ENCODE measurements at regions not wholly inside any gene's neighbourhood (a gene's known extent, or its start where the extent isn't known, plus 50 kb on each side); places are given as distances from the start of the nearest gene placed in this dataset.
"Not testable (repeated sequence)": the region's sequence is repeated elsewhere in the genome, so short reads cannot be mapped to it uniquely, and the experiment has no call there.

DNA sequence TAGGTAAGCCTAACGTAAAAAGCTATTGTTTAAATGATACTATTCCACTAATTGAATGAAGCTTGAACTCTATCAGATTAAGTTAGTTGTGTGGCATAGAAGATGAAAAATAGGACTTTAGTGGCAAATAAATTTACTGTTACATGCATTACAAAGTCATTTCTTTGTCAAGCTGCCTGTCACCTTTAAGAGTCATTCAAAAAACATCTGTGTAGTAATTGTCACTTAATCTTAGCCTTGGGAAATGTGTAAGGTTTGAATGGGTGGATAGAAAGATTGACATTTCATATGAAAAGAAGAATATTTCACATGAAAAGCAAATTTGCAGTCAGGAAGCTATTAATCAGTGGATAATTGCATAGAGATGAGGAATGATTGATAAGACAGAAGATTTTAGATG, 473.5 kb downstream of the DNAH5 start:
- no peak for DNase-seq

DNA sequence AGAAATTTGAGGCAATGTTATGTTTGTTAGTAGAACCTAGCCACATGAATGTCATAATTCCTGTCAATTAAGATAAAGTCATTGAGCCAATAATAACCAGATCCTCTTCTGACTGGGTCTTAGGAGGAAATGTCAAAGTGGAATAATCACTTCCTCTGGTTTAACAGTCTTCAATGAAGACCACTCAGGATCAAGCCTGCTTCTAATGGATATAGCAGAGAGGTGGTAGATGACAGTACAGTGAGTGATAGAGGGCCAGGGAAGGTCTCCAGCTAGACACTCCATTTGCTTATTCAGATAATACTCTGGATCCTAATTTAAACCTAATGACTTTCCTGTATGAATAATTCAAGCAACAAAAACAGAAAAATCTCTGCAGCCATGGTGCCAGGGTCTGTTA, 474.2 kb downstream of the DNAH5 start:
- no peak for DNase-seq

DNA sequence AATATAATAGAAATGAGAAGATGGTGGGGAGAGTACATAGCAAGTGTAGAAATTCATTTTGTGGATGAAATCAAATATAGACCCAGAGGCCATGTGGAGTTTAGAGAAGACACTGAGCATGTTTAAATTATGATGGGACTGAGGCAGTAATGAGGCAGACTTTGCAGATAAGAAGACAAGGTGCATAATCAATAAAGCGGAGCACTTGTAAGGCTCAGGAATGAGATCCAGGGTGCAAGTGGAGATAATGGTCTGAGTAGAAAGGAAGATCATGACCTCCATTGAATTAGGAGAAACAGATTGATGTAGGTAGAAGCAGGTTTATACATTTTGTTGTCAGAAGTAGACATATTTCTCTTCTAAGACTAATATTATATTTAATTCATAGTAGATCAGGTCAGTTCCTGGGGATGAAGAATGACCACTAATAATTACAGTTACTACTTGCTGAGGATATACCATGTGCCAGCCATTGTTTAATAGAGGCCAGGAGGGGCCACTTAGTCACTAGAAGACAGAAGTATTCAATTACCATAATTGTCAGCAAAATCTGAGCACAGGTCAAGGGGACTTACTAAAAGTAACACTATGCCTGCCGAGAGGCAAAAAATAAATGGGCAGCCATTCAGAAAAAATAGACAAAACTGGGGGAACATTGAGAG, 479.8 kb downstream of the DNAH5 start:
- DNase-seq: no peak

DNA sequence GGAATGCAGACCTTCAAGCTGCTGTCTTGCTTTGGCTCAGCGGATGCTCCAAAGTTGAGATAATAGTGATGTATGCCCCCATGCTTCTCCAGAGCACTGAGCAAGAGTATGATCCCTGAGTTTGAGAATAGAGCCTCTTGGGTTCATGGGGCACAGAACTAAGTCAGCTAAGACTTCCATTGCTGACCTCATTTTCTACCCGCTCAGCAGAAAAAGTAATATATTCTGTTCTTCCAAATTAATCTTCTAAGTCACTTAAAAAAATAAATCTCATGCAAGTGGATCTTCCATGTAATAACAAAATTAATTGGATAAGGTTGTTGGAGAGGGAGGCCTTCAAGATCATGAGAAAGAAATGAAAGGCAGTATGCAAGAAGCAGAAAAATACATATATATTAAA, 483.9 kb downstream of the DNAH5 start:
- no peak for DNase-seq

DNA sequence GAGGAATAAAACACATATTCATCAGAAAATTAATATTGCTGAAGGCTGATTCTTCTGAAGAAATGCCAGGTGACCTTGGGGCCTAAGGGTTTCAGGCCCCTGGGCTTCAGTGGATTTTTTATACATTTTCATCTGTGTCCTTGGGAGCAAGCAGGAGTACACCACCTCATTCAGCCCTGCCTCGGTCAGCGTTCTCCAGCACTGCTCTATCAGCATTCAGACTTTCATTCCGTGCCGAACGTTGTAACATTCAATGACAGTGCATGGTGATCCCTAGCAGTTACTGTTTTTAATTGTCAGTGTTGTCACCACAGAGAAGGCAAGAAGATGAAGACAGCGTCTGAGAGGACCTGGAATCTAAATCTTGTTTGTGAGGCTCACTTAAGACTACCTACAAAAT, 490.4 kb downstream of the DNAH5 start:
- no peak for DNase-seq

DNA sequence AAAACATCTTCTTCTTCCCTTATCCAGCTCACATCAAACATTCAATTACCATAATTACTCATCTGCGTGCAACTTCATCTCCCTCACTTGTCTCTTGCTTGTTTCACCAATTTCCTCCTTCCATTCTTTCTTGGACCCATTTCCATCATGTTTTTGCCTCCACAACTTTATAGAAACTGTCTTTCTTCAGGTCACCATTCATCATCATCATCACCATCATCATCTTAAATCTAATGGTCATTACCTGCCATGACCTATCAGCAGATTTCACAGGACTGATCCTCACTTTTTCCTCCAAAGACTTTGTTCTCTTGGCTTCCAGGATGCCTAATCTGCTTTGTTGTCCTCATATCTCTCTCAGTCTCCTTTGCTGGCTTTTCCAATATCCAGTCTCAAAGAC, 495.6 kb downstream of the DNAH5 start:
- no peak for DNase-seq

DNA sequence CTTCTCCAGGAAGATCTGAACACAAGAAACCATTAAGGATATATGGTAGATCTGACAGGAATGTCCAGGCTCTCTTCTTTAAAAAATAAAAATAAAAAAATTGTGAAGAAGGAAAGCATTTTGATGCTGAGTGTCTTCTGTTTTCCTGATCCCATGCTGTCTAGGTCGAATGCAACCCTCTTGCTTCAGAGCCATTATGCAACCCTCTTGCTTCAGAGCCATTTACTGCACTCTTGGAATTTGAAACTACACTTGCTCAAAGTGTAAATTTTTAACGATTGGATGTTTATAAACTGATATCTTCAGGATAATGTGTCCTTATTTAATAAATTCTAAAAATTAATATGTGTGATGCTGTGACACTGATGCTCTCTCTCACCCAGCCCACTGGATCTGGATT, 505.1 kb downstream of the DNAH5 start:
- DNase-seq: no peak

DNA sequence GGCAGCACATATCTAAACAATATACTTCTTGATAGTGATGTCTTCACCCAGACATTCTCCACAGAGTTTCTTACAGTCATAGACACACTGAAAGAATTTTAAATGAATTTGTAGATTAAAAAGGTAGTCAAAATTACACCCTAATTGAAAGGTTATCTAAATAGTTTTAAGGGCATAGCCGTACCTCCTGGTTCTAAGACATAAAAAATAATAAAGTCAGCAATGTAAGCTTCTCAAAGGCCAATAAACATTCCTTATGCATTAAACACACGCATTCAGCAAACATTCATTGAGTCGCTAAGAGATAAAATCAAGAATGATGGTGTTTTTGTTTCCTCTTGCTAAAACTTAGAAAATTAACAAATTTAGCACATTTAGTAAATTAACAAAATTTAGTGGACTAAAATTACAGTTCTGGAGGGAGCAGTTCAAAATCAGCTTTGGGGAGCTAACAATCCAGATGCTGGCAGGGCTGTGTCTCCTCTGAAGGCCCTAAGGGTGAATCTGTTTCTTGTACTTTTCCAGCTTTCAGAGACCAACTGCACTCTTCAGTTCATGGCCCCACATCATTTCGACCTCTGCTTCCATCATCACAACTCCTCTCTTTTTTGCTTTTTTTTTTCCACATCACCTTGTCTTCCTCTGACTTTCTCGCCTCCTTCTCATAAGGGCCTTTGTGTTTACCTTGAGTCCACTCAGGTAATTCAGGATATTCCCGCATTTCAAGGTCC, 516.5 kb downstream of the DNAH5 start:
- no peak for DNase-seq

DNA sequence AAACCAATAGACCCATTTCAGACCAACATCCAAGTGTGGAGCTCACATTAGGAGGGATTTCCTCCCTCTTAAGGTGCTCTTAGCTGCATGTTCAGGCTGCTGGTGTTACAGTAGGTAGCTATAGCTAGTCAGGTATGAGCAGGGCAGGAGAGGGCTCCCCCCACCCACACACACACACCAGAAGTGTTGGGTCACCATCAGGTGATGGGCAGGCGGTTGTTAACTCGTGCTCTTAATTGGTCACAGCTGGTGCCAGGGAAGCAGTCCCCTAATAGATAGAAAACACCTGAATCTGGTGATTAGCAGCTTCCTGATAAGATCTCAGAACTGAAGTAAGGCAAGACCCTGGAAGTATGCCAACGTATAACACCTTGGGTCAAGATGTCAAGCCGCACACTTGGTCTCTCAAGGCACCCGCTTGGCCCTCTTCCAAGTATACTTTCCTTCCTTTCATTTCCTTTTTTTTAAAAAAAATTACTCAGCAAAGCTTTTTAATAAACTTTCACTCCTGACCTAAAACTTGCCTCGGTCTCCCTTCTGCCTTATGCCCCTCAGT, 532.4 kb downstream of the DNAH5 start:
- DNase-seq: no peak

DNA sequence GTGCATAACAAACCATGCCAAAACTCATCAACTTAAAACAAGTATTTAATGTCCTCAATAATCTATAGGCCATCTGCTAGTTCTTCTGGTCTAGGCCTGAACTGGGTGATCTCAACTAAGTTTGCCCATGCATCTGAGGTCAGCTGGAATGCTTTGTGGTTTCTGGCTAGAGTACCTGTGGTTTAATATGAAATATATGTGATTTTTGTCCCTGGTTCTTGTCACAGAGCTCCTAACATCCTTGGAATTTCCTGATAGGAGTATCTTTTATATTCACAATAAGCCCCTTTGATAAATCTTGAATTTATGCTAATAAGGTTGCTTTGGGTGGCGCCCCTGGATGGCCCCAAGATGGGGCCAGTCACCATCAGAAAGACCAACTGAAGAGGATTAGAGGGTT, 535.9 kb downstream of the DNAH5 start:
- no peak for DNase-seq

DNA sequence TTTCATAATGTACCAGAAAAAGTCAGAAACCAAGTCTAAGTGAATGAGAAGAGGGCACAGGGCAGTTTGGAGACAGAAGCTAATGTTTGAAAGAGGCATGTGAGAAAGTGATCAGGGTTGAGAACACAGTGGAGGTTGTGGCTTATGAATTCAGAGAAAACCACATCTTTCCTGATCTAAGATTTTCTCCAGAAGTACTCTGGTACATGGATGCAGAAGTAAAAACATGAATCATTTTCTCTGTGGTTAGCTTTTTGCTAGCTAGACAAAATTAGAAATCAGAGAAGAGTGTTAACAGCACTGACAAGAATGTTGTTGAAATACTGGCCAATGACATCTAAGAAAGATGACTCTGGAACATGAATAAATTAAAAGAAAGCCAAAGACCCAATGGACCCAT, 541.1 kb downstream of the DNAH5 start:
- DNase-seq: no peak

DNA sequence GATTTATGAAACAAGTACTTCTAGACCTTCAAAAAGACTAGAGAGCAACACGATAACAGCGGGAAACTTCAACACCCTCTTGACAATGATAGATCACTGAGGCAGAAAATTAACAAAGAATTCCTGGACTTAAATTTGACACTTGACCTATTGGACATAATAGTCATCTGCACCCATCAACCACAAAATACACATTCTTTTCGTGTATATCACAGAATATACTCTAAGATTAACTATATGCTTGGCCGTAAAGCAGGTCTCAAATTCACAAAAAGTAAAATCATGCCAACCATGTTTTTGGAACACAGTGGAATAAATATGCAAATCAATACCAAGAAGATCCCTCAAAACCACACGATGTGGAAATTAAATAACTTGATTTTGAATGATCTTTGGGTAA, 559.4 kb downstream of the DNAH5 start:
- no peak for DNase-seq

DNA sequence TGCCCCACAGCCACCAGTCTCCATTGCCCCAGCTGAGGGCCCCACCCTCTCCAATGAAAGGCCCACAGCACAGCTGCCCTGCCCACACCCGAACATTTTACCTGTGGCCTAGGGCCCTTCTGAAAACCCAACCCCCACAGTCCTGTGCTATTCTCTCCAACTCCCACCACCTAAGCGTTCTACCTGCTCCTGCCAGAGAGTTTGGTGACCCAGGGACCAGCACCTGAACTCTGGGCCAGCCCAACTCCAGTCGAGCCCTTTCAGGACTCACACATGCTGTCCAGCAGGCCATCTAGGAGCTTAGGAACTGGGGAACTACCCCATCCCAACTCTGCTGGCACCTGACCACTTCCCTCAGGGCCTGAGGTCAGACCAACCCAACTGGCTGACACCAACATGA, 562.3 kb downstream of the DNAH5 start:
- DNase-seq: no peak

DNA sequence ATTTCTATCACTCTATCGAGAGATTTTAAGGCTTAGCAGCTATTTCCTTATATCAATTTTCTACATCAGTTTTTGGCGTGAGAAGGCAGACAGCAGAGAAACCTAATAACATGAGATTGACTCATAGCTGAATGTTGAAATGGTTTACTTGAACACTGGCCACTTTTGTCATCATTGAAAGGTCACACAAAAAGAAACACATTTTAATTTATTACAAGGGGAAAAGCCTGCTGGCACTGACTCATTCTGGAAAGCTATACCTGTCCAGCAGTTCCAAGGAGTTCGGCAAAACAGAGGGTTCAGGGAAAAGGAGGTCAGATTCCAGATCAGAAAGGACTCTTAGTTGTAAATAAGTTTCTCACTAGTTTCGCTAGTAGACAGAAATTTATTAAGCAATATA, 566.4 kb downstream of the DNAH5 start:
- DNase-seq: no peak

DNA sequence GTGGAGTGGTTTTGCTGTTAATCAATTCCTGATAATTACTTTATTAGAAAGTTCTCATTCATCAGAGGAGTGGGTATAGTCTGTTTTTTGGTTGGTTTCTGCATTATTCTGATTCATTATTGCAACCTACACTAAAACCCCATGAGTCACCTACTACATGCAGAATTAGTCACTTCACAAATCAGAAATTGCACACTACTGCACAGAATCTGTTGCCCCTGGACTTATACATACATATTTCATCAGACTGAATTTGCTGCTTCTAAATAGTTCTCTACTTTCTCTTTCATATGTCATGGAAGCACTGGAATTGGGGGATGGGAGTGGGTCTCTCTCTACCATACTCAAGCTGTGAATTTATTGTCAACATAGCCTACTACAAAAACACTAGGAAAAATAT, 585.1 kb downstream of the DNAH5 start:
- no peak for DNase-seq

DNA sequence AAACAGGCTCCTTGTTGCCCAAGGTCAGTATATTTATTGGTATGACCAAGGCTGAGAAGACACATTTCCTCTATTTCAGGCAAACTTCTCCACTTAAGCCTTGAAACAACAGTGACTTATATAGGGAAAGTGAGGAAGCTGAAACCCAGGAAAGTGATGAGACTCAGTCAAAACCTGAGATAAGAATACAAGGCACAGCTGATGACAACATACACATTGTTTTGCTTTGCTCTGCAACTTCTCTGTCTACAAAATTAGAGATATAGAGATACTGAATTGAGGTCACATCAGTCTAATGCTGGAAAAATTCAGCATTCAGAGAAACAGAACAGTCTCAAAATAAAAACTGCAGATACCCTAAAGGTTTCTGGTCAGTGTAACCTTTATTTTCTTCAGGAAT, 586.1 kb downstream of the DNAH5 start:
- no peak for DNase-seq

DNA sequence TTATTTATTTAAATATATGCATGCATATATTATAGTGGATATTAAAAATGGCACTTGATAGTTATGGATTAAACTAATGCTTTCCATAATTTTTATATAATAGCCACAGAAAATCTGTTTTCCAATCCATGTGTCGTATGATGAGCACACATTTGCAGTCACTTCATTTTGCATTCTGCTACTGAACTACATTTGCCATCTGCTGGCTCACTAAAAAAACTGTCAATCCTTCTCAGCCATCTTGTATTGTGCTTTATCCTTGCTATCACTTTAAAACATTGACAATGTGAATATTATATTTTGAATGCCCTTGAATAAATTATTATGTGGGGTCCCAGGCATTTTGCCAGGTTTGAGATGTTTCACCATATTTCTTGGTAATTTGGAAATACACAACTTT, 586.6 kb downstream of the DNAH5 start:
- DNase-seq: no peak

DNA sequence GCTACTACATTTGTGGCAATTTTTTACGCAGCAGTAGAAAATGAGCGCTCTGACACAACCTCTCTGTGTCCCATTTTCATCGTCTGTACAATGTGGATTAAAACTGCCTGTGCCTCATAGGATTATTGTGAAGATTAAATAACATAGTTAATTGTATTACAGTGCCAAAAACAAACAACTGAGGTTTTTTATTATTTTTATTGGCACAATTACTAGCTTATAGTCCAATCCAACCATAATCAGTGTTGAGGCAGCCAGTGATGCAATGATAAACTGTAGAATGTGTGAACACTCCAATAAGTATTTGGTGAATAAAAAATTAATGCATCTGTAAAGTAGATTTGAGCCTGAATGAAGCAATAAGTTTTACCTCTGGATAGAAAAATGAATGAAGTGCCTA, 588.3 kb downstream of the DNAH5 start:
- no peak for DNase-seq

DNA sequence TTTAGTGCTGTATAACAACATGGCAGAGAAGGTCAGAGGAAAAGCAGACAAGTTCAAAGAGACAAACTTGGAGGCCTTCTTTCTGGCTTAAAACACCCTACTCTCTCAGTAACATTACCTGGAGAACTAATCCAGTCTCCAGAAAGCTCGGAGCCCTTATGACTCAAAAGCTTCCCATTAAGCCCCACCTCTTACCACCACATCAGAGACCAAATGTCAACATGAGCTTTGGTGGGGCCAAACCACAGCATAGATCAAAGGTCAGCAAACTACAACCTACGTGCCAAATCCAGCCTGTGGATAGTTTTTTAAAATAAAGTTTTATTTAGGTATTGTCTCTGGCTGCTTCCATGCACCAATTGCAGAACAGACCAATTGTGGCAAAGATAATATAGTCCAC, 589.9 kb downstream of the DNAH5 start:
- DNase-seq: no peak

DNA sequence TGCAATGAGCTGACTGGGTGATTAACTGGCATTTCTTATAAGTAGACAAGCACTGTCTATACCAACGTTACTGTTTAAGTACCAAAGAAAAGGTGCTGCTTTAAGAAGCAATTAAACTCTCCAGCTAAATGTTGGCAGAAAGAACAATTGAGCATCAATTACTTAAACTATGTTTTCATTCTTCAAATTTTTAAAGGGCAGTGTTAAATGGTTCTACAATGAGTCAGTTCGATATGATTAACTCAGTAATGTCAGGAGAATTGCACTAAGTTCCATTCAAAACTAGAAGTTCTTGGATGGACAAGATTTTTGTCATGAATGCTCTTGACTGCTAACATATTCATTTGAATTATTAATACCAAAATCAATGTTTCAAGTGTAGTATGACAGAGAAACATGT, 593.7 kb downstream of the DNAH5 start:
- no peak for DNase-seq

DNA sequence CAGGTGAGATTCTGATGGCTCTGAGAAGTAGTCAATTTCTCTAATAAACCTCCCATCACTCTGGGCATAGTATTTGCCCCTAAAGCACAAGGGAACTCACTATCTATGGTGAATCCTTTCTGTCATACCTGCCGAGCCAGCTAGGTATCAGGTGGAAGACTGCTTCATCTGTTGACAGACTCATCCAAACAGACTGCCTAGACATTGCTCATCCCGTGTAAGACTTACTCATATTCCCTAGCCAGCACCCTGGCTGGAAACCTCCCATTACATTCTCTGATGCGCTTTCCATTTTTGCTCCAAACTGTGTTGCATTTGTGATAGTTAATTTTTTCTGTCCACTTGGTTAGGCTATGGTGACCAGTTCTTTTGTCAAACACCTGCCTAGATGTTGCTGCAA, 595.9 kb downstream of the DNAH5 start:
- DNase-seq: no peak

DNA sequence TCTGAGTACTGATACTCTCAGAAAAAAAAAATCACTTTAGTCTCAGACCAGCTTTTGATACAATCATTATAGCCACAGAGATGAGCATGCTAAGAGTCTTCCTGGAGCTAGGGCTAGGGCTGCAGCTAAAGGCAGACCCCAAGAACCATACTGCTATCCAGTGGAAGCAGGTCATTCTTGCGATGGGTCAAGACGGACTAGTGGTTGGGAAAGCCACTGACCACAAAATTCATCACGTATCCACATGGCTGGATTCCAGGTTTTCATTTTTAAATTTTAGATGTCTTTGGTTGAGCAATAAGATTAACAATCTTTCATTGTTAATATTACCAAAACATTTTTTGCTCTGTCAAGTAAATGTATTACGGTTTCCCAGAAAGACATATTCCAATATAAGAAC, 598.1 kb downstream of the DNAH5 start:
- no peak for DNase-seq

DNA sequence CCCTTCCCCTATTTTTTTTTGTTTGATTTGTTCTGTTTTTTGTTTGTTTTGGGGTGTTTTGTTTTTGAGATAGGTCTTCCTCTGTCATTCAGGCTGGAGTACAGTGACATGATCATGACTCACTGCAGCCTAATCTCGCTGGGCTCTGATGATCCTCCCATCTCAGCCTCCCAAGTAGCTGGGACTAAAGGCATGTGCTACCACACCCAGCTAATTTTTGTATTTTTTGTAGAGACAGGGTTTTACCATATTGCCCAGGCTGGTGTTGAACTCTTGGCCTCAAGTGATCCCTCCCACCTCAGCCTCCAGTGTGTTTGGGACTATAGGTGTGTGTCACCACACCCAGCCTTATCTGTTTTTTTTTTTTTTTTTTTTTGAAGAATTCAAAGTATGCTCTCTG, 605.4 kb downstream of the DNAH5 start:
- no peak for DNase-seq

DNA sequence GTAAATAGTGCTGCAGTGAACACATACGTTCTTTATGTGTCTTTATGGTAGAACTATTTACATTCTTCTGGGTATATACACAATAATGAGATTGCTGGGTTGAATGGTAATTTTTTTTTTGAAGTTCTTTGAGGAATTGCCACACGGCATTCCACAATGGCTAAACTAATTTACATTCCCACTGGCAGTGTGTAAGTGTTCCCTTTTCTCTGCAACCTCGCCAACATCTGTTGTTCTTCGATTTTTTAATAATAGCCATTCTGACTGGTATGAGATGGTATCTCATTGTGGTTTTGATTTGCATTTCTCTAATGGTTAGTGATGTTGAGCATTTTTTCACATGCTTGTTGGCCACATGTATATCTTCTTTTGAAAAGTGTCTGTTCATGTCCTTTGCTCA, 609.5 kb downstream of the DNAH5 start:
- DNase-seq: not testable (repeated sequence)

DNA sequence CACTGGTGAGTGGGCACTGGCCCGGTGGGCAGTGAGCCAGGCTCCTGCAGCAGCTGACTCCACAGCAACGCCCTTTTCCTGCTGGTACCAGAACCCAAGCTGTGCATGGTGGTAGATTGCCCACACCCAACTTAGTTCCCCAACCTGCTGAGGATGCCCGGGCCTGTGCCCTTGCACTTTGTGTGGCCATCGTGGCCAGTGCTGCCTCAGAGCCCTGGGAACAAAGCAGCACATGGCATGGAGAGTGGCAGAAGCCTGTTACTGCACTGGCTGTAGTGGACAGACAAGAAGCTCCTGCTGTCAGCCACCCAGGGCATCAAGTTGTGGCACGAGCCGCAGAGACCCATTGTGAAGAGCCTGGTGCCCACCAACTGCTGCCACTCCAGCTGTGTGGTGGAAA, 612.9 kb downstream of the DNAH5 start:
- no peak for DNase-seq

Measured in T1000 (cell line).